Fibroblast of mammary gland (primary cell): ENCODE measurements at regions not wholly inside any gene's neighbourhood (a gene's known extent, or its start where the extent isn't known, plus 50 kb on each side); places are given as distances from the start of the nearest gene placed in this dataset.

Source experiments
- DNase-seq: peaks from one replicate; pipeline ENCODE4 v3.0.0-alpha.2; 2010; ENCODE audit warnings: low read depth
- H3K4me3 ChIP-seq: 2 replicates; pipeline ENCODE4 v1.5.1; 2011; ENCODE audit warnings: low read depth, mild to moderate bottlenecking, low read length, moderate library complexity; ENCODE audit not compliant: control insufficient read depth
- CTCF ChIP-seq: conservative IDR thresholded peaks from 2 replicates; pipeline ENCODE4 v1.5.1; 2011; ENCODE audit warnings: low read depth, low read length, inconsistent platforms; ENCODE audit not compliant: control insufficient read depth, insufficient read depth

GRCh38 chr6:82739303-82739702 lies 326.3 kb downstream of the UBE3D start:
- no peak overlapping the region for H3K4me3 ChIP-seq
- DNase-seq: no peak
- no peak for TF ChIP-seq CTCF

- no peak for DNase-seq
- no peak for TF ChIP-seq CTCF
- no peak overlapping the region for H3K4me3 ChIP-seq
These were observed 325.6 kb downstream of the UBE3D start for GRCh38 chr6:82740072-82740471.

GRCh38 chr6:82741325-82741995 lies 324.2 kb downstream of the UBE3D start:
- H3K4me3 ChIP-seq: no peak overlapping the region
- no peak for TF ChIP-seq CTCF
- peak; percentile 38 for DNase-seq

- no peak overlapping the region for H3K4me3 ChIP-seq
- no peak for DNase-seq
- no peak for TF ChIP-seq CTCF
These were observed 323.6 kb downstream of the UBE3D start for GRCh38 chr6:82741996-82742385.

DNA sequence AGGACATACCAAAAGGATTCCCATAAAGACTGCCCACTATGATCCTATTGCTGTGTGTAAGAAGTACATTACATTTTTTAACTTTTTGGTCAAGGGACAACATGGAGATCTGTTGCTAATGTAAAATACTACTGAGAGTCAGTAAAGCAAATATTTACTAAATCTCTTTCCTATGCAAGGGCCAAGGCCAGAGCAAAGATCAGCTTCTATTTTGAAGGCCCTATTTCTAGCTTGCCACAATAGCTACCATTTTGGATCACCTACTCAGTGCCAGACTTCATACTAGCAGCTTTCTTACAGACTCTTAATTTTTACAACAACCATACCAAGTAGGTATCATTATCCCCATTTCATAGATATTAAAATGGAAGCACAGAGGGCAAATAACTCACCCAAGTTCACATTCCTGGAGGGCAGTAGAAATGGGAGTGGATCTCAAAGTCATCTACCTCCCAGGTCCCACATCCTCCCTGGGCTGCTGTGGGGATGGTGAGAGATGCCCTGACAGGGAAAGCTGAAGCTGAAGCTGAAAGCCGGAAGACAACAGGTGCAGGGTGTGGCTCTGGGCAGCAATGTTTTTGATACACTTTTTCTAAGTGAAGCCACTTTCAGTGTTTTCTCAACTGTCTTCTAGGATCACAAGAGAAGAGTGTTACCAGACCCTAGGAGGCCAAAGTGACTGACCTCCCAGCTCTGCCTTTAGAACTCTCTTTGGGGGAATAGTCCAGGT lies 321.2 kb downstream of the UBE3D start:
- no peak overlapping the region for H3K4me3 ChIP-seq
- no peak for DNase-seq
- no peak for TF ChIP-seq CTCF

GRCh38 chr6:82750556-82750955 lies 315.1 kb downstream of the UBE3D start:
- H3K4me3 ChIP-seq: no peak overlapping the region
- peak; percentile 23 for DNase-seq
- no peak for TF ChIP-seq CTCF
